ENCODE measurements at regions not wholly inside any gene's neighbourhood (a gene's known extent, or its start where the extent isn't known, plus 50 kb on each side); places are given as distances from the start of the nearest gene placed in this dataset.

DNA sequence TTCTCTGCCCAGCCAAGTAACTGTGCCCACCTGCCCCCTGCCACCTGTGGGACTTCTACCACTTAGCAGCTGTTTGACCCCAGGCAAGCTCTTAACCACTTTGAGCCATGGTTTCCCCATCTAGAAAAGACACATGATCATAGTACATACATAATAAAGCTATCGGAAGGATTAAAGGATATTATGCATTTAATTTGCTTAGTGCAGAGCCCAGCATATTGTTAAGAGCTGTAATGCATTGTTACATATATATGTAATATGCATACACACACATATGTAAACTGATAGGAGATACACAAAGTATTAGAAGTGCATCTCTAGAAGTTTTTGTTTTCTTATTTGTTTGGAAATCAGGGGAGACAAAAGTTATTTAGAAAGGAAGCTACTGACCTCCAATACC, 83.5 kb upstream of the ZBTB40 start:
- H3K4me3 Mint-ChIP-seq, result no peak overlapping the region
- DNase-seq (ENCODE audit: low spot score) (no peak), ATAC-seq (no peak)
- Histone ChIP-seq H3K27ac (ENCODE audit: low read depth) (no peak overlapping the region), H3F3A (replicated peaks; ENCODE audit: low read depth) (no peaks in the 10 kb centered on the region), H3K4me2 (no peak overlapping the region), H3K4me1 (ENCODE audit: insufficient read depth) (no peaks in the 10 kb centered on the region), H3K36me3 (ENCODE audit: insufficient read depth) (no peaks in the 10 kb centered on the region), H3K4me3 (no peak overlapping the region), H2AFZ (no peak overlapping the region), H3K79me2 (replicated peaks; ENCODE audit: insufficient read depth) (no peaks in the 10 kb centered on the region), H3K9me2 (ENCODE audit: insufficient read depth) (no peaks in the 10 kb centered on the region), H3K27me3 (ENCODE audit: insufficient read depth) (no peaks in the 10 kb centered on the region), H4K20me1 (replicated peaks; ENCODE audit: insufficient read depth) (no peaks in the 10 kb centered on the region)
- H3K36me3 Mint-ChIP-seq (ENCODE audit: low read depth), result no peaks in the 10 kb centered on the region; the same call in 2 of the 3 replicates
- no peak overlapping the region for H3K27ac Mint-ChIP-seq
- H3K27me3 Mint-ChIP-seq (ENCODE audit: insufficient read depth, low read depth, poor library complexity), result peaks cover 15% of the 10 kb centered on the region
- peaks cover 27% of the 10 kb centered on the region for H3K4me1 Mint-ChIP-seq
- TF ChIP-seq NANOG (IDR thresholded peaks at IDR 0.05; ENCODE audit: borderline replicate concordance) (no peak), STAT1 (IDR thresholded peaks at IDR 0.05; ENCODE audit: unreplicated experiment) (no peak), CTCF (conservative IDR thresholded peaks at IDR 0.05; ENCODE audit: low read depth in 2 of 2) (no peak), ZNF331 (CRISPR knock-in tag; IDR thresholded peaks at IDR 0.05; ENCODE audit: low read depth) (no peak), POLR2AphosphoS5 (IDR thresholded peaks at IDR 0.05; ENCODE audit: low read depth) (no peak), JUNB (IDR thresholded peaks at IDR 0.05; ENCODE audit: unreplicated experiment) (no peak), CREB1 (CRISPR knock-in tag; IDR thresholded peaks at IDR 0.05; ENCODE audit: low read depth) (no peak), ETS1 (IDR thresholded peaks at IDR 0.05) (no peak), ZNF114 (CRISPR knock-in tag; IDR thresholded peaks at IDR 0.05) (no peak), EZH2phosphoT487 (IDR thresholded peaks at IDR 0.05; ENCODE audit: unreplicated experiment) (no peak), EZH2 (IDR thresholded peaks at IDR 0.05; ENCODE audit: low read depth, unreplicated experiment) (no peak), ZNF462 (CRISPR knock-in tag; IDR thresholded peaks at IDR 0.05) (no peak)
- TF ChIP-seq, protein P1, sequence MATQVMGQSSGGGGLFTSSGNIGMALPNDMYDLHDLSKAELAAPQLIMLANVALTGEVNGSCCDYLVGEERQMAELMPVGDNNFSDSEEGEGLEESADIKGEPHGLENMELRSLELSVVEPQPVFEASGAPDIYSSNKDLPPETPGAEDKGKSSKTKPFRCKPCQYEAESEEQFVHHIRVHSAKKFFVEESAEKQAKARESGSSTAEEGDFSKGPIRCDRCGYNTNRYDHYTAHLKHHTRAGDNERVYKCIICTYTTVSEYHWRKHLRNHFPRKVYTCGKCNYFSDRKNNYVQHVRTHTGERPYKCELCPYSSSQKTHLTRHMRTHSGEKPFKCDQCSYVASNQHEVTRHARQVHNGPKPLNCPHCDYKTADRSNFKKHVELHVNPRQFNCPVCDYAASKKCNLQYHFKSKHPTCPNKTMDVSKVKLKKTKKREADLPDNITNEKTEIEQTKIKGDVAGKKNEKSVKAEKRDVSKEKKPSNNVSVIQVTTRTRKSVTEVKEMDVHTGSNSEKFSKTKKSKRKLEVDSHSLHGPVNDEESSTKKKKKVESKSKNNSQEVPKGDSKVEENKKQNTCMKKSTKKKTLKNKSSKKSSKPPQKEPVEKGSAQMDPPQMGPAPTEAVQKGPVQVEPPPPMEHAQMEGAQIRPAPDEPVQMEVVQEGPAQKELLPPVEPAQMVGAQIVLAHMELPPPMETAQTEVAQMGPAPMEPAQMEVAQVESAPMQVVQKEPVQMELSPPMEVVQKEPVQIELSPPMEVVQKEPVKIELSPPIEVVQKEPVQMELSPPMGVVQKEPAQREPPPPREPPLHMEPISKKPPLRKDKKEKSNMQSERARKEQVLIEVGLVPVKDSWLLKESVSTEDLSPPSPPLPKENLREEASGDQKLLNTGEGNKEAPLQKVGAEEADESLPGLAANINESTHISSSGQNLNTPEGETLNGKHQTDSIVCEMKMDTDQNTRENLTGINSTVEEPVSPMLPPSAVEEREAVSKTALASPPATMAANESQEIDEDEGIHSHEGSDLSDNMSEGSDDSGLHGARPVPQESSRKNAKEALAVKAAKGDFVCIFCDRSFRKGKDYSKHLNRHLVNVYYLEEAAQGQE (IDR thresholded peaks at IDR 0.05; ENCODE audit: unreplicated experiment), result no peak
- peaks cover 3% of the 10 kb centered on the region; the same call in 2 of the 3 replicates for H3K9me3 Mint-ChIP-seq
